NT2/D1 (cell line): ENCODE measurements at regions not wholly inside any gene's neighbourhood (a gene's known extent, or its start where the extent isn't known, plus 50 kb on each side); places are given as distances from the start of the nearest gene placed in this dataset.

Experiments
- DNase-seq: peaks from one replicate; pipeline ENCODE4 v3.0.0-alpha.2; 2011; ENCODE audit warnings: low read depth, low spot score
- H3K27me3 ChIP-seq: 2 replicates; pipeline ENCODE4 v1.6.0; 2011; ENCODE audit warnings: mild to moderate bottlenecking; ENCODE audit not compliant: insufficient read length, insufficient read depth
- H3K36me3 ChIP-seq: 2 replicates; pipeline ENCODE4 v1.6.1; 2011; ENCODE audit warnings: mild to moderate bottlenecking, low read length, mixed read lengths; ENCODE audit not compliant: insufficient read depth, insufficient read length
- H3K4me1 ChIP-seq: 2 replicates; pipeline ENCODE4 v1.5.1; 2011; ENCODE audit not compliant: insufficient read depth, insufficient read length
- H3K4me3 ChIP-seq: 2 replicates; pipeline ENCODE4 v1.5.1; 2011; ENCODE audit warnings: low read depth; ENCODE audit not compliant: insufficient read length
- H3K9ac ChIP-seq: 2 replicates; pipeline ENCODE4 v1.6.0; 2011; ENCODE audit warnings: low read depth; ENCODE audit not compliant: insufficient read length
- H3K9me3 ChIP-seq: 2 replicates; pipeline ENCODE4 v1.5.1; 2011; ENCODE audit warnings: mild to moderate bottlenecking, low read length; ENCODE audit not compliant: insufficient read depth
- SUZ12 ChIP-seq: IDR thresholded peaks from 2 replicates; pipeline ENCODE4 v1.6.1; 2011; ENCODE audit not compliant: insufficient read length, insufficient read depth; ENCODE audit errors: extremely low read depth
- YY1 ChIP-seq: IDR thresholded peaks from 2 replicates; pipeline ENCODE4 v1.6.1; 2011; ENCODE audit not compliant: insufficient read length, insufficient read depth
- ZNF274 ChIP-seq: IDR thresholded peaks from 2 replicates; pipeline ENCODE4 v1.6.1; 2011; ENCODE audit warnings: mild to moderate bottlenecking, low read depth, low read length

GRCh38 chr7:55314967-55315366 lies 50.2 kb upstream of the LANCL2 start:
- H3K27me3 ChIP-seq = no peaks in the 10 kb centered on the region

More at GRCh38 chr7:55314967-55315366, 50.2 kb upstream of the LANCL2 start:
- H3K4me1 ChIP-seq = no peaks in the 10 kb centered on the region
- no peak for DNase-seq
- TF ChIP-seq YY1 (no peak), ZNF274 (no peak), SUZ12 (no peak)
- no peak overlapping the region for H3K9ac ChIP-seq
- H3K4me3 ChIP-seq = no peak overlapping the region
- H3K36me3 ChIP-seq = no peaks in the 10 kb centered on the region
- peaks cover 12% of the 10 kb centered on the region for H3K9me3 ChIP-seq
